OCI-LY3 (cell line): ENCODE measurements at regions not wholly inside any gene's neighbourhood (a gene's known extent, or its start where the extent isn't known, plus 50 kb on each side); places are given as distances from the start of the nearest gene placed in this dataset.

Source experiments
- EZH2phosphoT487 ChIP-seq: fragments of 200-600 bp; shearing (Covaris generic); IDR thresholded peaks from 2 replicates; pipeline ENCODE4 v1.6.1; 2018; ENCODE audit warnings: antibody characterized with exemption, mixed run types, low read depth
- TF ChIP-seq, protein P1 (sequence below): fragments of 200-600, 300-600 bp; sonication (generic); IDR thresholded peaks from 2 replicates; pipeline ENCODE4 v1.5.1; 2014; ENCODE audit warnings: antibody characterized with exemption, low read length, low read depth

DNA sequence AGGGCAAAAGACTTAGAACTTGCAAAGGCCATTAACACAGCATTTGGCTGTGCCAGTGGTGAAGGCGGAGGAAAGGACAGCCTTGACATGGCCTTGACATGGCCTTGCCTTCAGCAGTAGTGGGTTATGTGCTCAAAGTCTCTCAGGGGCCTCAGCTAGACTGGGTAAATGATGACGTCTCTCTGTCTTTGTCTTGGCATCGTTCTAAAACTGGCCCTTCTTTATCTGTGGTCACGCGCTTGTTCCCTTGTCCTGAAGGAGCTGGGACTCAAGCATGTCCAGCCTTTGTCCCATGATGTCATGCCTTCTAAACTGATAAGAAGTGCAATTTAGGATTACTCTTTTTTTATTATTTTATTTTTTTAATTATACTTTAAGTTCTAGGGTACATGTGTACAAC, 88.7 kb upstream of the ATP10B start:
- no peak for TF ChIP-seq EZH2phosphoT487
- TF ChIP-seq, protein P1, sequence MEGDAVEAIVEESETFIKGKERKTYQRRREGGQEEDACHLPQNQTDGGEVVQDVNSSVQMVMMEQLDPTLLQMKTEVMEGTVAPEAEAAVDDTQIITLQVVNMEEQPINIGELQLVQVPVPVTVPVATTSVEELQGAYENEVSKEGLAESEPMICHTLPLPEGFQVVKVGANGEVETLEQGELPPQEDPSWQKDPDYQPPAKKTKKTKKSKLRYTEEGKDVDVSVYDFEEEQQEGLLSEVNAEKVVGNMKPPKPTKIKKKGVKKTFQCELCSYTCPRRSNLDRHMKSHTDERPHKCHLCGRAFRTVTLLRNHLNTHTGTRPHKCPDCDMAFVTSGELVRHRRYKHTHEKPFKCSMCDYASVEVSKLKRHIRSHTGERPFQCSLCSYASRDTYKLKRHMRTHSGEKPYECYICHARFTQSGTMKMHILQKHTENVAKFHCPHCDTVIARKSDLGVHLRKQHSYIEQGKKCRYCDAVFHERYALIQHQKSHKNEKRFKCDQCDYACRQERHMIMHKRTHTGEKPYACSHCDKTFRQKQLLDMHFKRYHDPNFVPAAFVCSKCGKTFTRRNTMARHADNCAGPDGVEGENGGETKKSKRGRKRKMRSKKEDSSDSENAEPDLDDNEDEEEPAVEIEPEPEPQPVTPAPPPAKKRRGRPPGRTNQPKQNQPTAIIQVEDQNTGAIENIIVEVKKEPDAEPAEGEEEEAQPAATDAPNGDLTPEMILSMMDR, result no peak
